ENCODE measurements at regions not wholly inside any gene's neighbourhood (a gene's known extent, or its start where the extent isn't known, plus 50 kb on each side); places are given as distances from the start of the nearest gene placed in this dataset.
"Not testable (repeated sequence)": the region's sequence is repeated elsewhere in the genome, so short reads cannot be mapped to it uniquely, and the experiment has no call there.

GRCh38 chr1:232333419-232333767 lies 296.5 kb downstream of the SIPA1L2 start:
- intact Hi-C loops (cut with micrococcal nuclease; ENCODE audit: unreplicated experiment): no loop called here
- Histone ChIP-seq H3K4me1 (ENCODE audit: insufficient read depth, low read length, poor library complexity, severe bottlenecking) (no peaks in the 10 kb centered on the region), H3K4me3 (ENCODE audit: low read depth, low read length, poor library complexity, severe bottlenecking) (no peak overlapping the region), H3K36me3 (ENCODE audit: insufficient read depth, low read length, poor library complexity, severe bottlenecking) (no peaks in the 10 kb centered on the region), H3K27me3 (replicated peaks; ENCODE audit: insufficient read depth, low read depth, low read length, poor library complexity) (no peaks in the 10 kb centered on the region), H3K27ac (ENCODE audit: low read depth, low read length, poor library complexity, severe bottlenecking) (no peak overlapping the region), H3K9me3 (ENCODE audit: low read depth, low read length, poor library complexity, severe bottlenecking) (no peaks in the 10 kb centered on the region)
- no peak for DNase-seq (ENCODE audit: low spot score)
- no peak for TF ChIP-seq EZH2 (IDR thresholded peaks at IDR 0.05; ENCODE audit: borderline replicate concordance, low read depth, low read length, poor library complexity, severe bottlenecking)
- no peak for TF ChIP-seq CTCF (conservative IDR thresholded peaks at IDR 0.05; ENCODE audit: low read depth, low read length)
- BruUV-seq (replicated peaks): no TSS peak
- ChIA-PET CTCF (interaction anchor here (0.6 kb wide), 1 partner anchor 14 kb away, joined by 6 read pairs; no protein-coding TSS in a partner anchor), POLR2A (ENCODE audit: low non-redundant PET) (no interaction called here)

- H3K4me1 ChIP-seq (ENCODE audit: insufficient read depth, low read length, poor library complexity, severe bottlenecking); POLR2A ChIA-PET (ENCODE audit: low non-redundant PET); H3K36me3 ChIP-seq (ENCODE audit: insufficient read depth, low read length, poor library complexity, severe bottlenecking); H3K9me3 ChIP-seq (ENCODE audit: low read depth, low read length, poor library complexity, severe bottlenecking); H3K27me3 ChIP-seq (replicated peaks; ENCODE audit: insufficient read depth, low read depth, low read length, poor library complexity); H3K4me3 ChIP-seq (ENCODE audit: low read depth, low read length, poor library complexity, severe bottlenecking); DNase-seq (ENCODE audit: low spot score); BruUV-seq (replicated peaks); H3K27ac ChIP-seq (ENCODE audit: low read depth, low read length, poor library complexity, severe bottlenecking); intact Hi-C loops (cut with micrococcal nuclease; ENCODE audit: unreplicated experiment): not testable (repeated sequence)
- CTCF ChIA-PET: interaction anchor here (0.6 kb wide), 1 partner anchor 13 kb away, joined by 6 read pairs; no protein-coding TSS in a partner anchor
Observed at GRCh38 chr1:232332710-232333418, 297.1 kb downstream of the SIPA1L2 start.

- POLR2A ChIA-PET (ENCODE audit: low non-redundant PET): no interaction called here
- DNase-seq (ENCODE audit: low spot score): no peak
- Histone ChIP-seq H3K9me3 (ENCODE audit: low read depth, low read length, poor library complexity, severe bottlenecking) (no peaks in the 10 kb centered on the region), H3K4me3 (ENCODE audit: low read depth, low read length, poor library complexity, severe bottlenecking) (no peak overlapping the region), H3K27ac (ENCODE audit: low read depth, low read length, poor library complexity, severe bottlenecking) (no peak overlapping the region), H3K4me1 (ENCODE audit: insufficient read depth, low read length, poor library complexity, severe bottlenecking) (no peaks in the 10 kb centered on the region), H3K36me3 (ENCODE audit: insufficient read depth, low read length, poor library complexity, severe bottlenecking) (no peaks in the 10 kb centered on the region), H3K27me3 (replicated peaks; ENCODE audit: insufficient read depth, low read depth, low read length, poor library complexity) (no peaks in the 10 kb centered on the region)
- no TSS peak for BruUV-seq (replicated peaks)
- CTCF ChIA-PET: no interaction called here
- intact Hi-C loops (cut with micrococcal nuclease; ENCODE audit: unreplicated experiment): no loop called here
- no peak for TF ChIP-seq EZH2 (IDR thresholded peaks at IDR 0.05; ENCODE audit: borderline replicate concordance, low read depth, low read length, poor library complexity, severe bottlenecking)
- TF ChIP-seq CTCF (conservative IDR thresholded peaks at IDR 0.05; ENCODE audit: low read depth, low read length): no peak
Observed at GRCh38 chr1:232329103-232329813, 300.7 kb downstream of the SIPA1L2 start.
